ENCODE measurements at regions not wholly inside any gene's neighbourhood (a gene's known extent, or its start where the extent isn't known, plus 50 kb on each side); places are given as distances from the start of the nearest gene placed in this dataset.
A peak's percentile ranks its signal among the peaks of the same experiment; 100 is the strongest.

- DNase-seq: no peak
These were observed 134.8 kb downstream of the ASB7 start for GRCh38 chr15:100737214-100737613.

DNA sequence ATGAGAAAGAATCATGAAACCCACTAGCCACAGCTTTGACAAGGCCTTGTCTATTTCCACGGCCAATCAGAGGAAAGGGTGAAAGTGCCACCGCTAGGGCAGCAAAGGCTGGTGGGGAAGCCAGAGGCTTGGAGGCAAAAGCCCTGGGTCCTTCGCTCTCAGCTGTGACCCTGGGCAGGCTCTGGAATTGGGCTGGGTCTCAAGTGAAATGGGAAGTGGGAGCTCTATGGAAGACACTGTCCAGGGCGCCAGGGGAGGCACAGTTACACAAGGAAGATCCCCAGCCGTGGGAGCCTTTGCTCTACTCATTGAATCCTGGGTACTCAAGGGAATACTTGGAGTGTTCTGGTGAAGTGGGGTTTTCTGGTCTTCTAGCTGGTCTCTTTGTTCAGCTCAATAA, 136.2 kb downstream of the ASB7 start:
- no peak for DNase-seq

- peak; percentile 17 for DNase-seq
These were observed 137.7 kb downstream of the ASB7 start for GRCh38 chr15:100740138-100740537.

GRCh38 chr15:100751585-100751984, 128.0 kb upstream of the ALDH1A3 start:
- DNase-seq: no peak

- DNase-seq: no peak
These were observed 126.1 kb upstream of the ALDH1A3 start for GRCh38 chr15:100753503-100753902.

DNA sequence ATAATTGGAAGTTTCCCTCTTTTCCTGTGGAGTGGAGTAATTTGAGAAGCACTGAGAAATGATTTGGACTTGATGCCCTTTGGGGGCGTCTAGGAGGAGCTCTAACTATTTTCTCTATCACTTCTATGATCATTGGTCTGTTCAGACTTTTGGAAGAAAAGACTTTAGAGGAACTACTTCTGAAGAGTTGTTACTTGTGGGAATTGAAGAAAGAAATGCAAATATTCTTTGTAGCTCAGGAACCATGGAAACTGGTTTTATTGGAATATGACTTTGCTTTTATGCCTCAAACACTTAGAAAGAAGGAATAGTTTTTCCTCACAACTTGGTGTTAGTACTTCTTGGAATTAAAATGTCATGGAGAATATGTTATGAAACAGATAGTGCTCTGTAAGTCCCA, 122.0 kb upstream of the ALDH1A3 start:
- DNase-seq: no peak

DNA sequence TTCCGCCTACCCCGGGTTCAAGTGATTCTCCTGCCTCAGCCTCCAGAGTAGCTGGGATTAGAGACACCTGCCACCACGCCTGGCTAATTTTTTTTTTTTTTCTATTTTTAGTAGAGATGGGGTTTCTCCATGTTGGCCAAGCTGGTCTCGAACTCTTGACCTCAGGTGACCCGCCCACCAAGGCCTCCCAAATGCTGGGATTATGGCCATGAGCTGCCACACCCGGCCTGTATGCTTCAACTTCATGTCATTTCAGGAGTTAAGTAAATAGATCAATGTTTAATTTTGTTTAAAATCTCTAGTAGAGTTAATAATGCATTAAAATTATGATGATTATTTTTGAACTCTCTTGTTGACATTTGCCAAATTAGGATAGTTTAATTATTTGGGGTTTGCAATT, 121.1 kb upstream of the ALDH1A3 start:
- no peak for DNase-seq

DNA sequence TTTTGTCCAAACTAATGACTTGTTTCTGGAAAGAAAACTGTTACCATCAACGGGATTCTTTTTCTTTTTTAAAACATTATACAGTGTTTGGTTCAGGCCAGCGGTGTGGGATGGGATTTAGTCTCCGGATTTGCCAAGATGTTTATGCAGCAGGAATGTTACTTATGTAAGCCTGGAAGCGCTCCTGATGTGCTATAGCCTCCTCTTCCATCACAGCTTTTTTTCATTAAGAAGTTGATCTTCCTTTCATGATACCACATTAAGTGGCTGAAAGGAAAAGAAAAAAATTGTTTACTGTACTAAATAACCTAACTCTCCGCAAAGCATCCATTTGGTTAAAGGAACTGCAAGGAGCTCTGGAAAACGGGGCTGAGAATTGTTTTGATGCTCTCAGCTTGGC, 120.5 kb upstream of the ALDH1A3 start:
- no peak for DNase-seq

DNA sequence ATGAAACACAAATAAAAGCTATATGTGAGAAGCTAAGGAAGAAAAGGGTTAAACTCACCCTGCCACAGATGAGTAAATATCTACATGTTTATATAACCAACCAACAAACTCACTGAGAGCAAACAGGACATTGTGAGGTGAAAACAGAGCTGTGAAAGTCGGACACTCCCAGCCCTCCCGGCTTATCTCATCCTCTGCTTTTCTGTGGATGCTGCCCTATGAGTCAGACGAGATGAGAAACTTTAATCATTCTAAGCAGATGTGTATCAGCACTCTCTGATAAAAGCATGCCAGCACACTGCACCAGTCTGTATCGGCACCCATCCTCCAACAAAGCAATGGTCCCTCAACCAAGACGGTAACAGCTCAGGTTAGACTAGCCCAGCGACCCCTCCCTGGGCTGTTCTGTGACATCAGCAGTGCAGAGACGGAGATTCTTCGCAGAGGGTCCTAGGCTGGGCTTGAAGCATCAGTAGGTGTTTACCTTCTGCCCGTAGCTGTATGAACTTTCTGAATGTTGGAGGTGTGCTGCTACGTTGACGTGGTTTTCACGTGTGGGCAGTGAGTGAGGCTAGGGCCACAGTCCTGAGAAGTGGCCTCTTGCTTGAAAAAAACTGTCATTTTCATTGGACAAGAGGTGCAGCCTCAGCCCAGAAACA, 119.8 kb upstream of the ALDH1A3 start:
- DNase-seq: no peak

DNA sequence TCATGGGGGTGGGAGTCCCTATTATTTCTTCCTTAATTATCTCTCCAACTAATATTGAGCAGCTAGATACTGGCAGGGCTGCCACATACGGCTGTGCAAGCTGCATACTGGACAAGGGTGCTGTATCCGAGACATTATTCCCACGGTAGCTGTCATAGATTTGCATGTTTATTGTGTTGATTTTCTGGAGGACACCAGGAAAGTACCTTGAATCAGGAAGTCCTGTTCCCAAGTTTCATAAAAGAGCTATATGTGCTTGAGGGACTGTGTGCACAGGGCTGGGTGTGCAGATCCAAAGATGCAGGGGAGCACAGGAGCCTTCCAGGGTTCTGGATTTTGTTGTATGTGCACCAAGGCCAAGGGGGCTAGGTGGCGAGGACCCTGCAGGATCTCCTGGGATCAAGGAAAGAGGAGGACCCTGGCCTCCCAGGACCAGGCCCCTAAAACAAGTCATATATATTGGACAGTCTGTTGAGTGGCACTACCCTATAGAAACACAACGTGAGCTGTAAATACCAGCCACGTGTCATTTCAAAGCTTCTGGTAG, 119.2 kb upstream of the ALDH1A3 start:
- no peak for DNase-seq

DNA sequence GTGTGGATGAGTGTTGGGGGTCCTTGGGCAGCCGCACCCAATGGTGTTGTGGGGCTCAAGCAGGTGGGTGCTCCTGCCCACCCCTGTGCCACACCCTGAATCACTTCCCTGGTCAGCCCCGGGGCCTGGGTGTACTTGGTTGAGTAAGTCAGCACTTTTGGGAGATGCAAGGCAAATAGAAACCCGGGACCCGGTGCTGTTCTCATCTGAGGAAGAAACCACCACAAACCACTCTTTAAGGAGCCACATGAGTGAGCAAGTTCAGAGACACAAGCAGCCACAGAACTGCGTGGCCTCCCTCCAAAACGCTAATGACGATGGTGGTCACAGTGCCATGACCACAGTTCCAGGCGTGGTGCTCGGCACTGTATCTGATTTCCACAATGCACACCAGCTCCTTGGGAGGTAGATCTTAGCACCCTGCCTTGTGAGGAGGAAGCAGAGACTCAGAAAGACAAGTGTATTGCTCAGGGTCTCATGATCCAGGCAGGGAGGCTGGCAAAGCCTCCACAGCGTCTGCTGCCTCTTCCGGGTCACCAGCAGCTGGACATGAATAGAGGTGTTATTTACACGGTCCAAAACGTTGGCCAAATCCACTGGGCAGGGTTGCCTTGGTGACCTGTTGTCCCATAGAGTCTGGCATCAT, 118.2 kb upstream of the ALDH1A3 start:
- DNase-seq: no peak

- no peak for DNase-seq
These were observed 117.3 kb upstream of the ALDH1A3 start for GRCh38 chr15:100762289-100762688.

DNA sequence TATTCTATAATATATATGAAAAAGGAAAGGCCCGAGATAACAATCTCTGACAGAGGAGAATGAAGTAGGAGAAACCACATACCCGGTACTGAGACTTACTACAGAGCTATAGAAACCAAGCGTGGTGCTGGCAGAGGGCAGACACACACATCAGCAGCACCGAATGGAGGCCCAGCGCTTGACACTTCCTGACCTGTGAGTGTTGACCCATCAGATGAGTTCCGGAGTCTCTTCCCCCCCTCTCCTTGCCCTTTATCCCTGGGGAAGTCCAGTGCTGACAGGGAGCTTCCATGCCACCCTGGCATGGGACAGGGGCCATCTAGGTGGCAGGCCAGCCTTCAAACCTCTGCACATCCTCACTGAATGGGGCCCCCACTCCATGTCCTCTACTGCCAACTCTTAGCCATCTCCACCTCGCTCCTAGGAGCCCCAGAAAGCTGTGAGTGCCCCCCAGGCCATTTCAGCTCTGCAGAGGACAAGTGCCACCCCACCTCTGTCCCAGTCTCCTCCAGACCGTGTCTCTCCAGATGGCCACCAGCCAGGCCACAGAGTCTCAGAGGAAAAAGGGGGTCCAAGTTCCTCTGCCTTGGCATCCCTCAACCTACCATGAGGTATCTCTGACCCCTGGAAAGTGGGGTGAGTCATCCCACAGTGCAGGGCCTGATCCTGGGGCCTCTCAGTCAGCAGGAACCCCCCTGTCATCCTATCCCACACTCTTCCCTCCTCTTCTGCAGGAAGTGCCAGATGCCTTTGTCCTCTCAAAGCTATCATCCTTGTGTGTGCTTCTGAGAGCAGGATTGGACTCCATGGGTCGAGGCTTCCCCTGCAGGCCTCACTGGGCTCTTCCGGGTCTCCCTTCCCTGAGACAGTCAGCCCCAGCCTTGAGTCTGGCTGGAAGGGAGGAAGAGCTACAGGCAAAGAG, 116.5 kb upstream of the ALDH1A3 start:
- no peak for DNase-seq

DNA sequence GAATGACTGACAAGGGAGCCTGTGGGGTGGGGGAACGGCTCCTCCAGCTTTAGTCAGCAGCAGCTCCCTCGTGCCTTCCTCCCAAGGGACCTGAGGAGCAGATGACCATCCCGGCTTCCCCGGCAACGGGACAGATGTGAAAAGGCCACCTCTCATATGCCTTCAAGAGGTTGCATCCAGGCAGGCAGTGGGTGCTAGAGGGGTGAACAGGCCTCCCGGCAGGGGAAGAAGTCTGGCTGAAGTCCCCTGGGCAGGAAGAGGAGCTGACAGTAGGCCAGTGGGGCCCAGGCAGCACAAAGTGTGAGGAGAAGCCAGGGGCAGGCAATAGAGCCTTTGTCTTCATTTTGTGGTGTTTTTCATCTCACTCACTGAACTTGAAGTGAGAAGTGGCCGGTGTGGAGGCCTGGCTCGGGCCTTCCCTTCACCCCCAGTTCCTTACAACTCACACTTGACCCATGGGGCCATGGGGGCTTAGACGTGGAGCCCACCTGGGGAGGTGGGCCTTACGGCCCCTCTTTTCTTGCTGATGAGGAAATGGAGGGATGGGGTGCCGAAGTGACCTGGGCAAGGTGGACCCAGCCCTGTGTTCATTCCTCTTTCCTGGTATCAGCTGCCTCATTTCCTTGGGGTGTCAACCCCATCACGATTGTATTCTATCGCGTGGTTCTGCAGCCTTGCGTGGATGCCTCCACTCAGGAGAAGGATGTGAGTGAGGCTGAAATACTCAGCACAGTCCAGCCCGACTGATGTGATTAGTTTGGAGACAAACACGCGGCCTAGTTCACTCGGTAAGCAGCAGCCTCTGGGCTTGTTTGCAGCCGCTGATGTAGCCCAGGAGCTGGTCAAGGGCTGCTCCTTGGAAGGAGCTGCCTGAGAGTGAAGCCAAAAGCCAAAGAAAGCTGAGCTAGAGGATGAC, 115.5 kb upstream of the ALDH1A3 start:
- DNase-seq: no peak

GRCh38 chr15:100764778-100765466, 114.7 kb upstream of the ALDH1A3 start:
- peak; percentile 41 for DNase-seq

DNA sequence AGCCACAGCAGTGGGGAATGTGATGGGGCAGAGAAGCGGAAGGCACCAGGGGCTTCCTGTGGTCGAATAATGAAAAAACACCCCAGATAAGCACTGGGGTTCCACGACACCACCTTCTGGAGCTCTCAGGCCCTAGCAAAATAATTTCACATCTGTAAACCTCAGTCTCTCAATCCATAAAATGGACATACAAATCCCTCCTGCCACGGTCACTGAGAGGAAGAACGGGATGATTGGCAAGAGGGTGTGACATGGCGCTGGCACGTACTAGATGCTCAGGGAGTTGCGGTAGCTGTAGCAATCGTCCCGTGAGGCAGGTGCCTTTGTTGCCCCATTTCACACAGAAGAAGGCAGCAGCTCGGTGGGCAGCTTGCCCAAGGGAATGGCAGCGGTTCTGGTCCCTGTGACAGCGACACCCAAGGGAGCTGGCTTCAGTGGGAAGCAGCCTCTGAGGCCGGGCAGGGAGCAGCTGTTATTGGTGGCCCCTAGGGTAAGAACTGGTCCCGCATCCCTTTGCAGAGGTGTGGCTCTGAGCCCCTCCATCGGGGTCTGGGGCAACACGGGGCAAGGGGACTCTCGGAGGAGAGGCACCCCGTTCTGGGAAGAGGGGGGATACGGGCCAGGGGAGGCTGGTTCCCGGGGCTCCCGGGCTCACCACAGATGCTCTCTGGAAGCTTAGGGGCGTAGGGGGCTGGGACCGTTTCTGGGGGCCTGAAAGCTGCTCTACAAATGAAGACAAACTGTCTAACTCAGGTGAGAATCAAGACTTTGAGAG, 114.0 kb upstream of the ALDH1A3 start:
- DNase-seq: no peak

DNA sequence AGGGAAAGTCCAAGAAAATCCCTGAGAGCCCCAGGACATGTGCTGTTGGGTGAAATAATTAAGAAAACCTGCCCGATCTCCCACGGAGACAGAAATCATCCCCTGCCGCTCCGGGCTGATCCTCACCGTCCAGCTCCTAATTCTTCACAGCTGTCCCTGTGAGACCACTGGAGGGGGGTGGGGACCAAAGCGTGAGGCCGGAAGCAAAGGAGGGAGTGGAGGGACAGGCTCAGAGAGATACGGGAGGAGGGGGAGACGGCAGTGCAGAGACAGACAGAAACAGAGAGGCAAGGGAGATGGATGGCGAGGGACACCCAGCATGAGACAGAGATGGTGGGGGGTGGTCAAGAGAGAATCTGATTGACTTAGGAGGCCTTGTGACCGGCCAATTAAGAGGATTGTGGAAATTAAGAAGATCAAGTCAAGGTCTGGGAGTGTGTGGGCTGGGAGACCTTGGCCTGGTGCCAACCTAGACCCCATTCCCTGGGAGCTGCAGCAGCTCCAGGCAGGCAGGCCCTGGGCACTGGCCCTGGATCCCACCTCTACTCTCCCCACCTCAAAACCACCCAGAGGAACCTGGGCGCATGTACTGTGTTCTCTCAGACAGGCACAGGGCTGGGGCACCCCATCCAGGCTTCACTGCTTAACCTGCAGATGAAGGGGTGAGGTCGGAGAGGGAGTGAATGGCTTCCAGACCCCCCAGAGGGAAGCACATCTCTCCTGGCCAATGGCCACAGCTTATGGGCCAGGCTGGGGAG, 113.2 kb upstream of the ALDH1A3 start:
- no peak for DNase-seq

DNA sequence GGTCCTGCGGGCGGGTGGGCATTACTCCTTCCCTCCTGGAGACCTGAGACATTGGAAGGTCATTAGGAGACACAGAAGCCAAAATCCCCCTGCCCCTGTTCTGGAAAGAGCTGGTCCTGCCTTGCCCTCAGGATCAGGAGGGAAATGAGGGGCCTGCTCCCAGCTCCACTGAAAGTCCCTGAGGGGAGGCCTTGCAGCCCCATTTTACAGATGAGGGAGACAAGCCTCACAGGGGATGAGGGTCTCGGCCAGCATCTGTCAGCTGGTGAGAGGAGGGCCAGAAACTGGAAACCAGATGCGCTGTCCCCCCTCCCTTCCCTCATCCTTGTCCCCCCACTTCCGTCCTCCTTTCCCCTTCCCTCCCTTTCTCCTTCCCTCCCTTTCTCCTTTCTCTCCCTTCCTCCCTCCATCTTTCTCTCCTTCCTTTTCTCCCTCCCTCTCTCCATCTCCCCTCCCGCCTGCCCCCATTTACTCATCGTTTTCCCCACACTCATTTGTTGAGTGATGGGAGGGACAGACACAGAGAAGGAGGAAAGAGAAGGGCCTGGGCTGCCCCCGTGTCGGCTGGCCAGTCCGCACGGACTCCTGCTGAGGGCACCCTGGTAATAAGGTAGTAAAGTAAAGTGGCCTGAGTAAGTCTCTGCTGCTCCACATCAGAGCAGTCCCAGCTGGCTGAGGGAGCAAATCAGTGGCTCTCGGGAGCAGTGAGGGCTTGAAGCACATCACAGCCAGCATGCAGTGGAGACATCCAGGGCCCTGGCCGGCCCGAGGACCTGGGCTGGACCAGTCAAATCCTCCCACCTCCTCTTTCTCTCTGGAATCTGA, 112.4 kb upstream of the ALDH1A3 start:
- no peak for DNase-seq

- no peak for DNase-seq
These were observed 111.1 kb upstream of the ALDH1A3 start for GRCh38 chr15:100768501-100768931.

All from NCI-H2029 (cell line).